Eye (tissue), 1 donor: ENCODE measurements at regions not wholly inside any gene's neighbourhood (a gene's known extent, or its start where the extent isn't known, plus 50 kb on each side); places are given as distances from the start of the nearest gene placed in this dataset.

Experiments used
- DNase-seq: peaks from one replicate; pipeline ENCODE4 v3.0.0-alpha.2; 2015

DNA sequence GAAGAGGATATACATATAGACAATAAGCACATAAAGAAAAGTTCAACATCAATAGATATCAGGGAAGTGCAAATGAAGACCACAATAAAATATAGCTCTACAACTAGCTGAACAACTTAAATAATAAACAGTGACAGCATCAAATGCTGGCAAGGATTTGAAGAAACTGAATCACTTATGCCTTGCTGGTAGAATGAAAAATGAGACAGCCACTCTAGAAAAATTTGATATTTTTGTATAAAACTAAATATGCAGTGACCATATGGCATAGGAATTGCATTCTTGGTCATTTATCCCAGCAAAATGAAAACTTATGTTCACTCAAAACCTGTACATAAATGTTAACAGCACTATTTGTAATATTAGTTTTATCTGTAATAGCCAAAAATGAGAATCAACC is 1102.0 kb downstream of the C4orf33 start:
- no peak for DNase-seq

GRCh38 chr4:130203571-130203970 is 1107.6 kb downstream of the C4orf33 start:
- no peak for DNase-seq

DNA sequence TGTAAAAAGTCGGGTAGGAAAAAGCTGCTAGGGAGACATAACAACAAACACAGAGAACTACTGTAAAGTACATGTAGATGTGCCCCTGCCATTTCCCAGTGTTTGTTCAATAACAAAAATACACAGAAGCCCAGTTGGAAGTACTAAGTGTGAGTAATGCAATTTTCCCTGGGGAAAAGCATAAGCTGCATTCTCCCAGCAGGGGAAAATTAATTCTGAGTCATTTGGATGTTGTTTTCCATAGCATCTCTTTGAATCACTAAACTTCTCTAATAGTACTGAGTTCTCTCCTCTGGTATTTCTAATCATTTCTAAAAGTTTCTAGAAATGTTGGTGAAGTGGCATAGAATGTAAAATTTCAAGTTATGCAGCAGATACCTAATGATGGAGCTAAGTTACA is 1114.9 kb downstream of the C4orf33 start:
- DNase-seq = peak; percentile 8

- DNase-seq = no peak
These were observed 1118.3 kb downstream of the C4orf33 start for GRCh38 chr4:130214268-130214667.

GRCh38 chr4:130233377-130234047 is 1137.6 kb downstream of the C4orf33 start:
- DNase-seq = no peak

GRCh38 chr4:130238121-130238520 is 1142.2 kb downstream of the C4orf33 start:
- no peak for DNase-seq

DNA sequence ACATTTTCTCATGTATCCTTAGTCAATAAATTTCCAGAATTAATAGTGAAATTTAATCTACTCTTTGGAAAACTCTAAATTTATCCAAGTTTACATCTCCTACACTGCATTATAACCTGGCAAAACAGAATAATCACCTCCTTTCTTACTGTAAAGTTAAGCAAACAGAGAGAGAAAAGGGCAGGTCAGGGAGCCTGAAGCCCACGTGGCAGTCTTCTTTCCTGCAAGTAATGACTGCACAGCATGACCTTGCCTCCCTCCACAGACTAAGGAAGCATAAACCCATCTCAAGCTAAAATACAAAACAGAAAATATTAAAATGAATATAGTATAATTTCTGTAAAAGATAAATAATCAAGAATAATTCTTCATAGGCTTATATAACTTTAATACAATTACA is 1153.0 kb downstream of the C4orf33 start:
- DNase-seq = no peak

DNA sequence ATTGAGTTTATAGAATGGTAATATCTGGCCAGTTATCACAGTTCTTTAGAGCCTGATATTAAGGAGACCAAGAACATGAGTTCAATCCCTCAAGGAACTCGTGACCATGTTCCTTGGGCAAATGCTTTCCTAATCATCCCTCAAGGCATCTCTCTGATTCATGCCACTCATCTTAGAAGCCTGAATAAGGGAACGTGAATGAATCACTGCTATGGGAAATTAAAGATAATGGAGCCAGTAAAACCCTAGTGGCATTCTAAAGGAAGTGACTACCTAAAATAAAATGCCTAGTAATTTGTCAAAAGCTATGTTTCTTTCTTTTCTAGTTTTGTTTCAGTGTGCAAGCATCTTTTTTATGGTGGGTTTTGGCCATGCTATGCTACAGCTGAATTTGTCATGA is 1161.3 kb downstream of the C4orf33 start:
- peak; percentile 7 for DNase-seq

- DNase-seq = no peak
These were observed 1170.9 kb downstream of the C4orf33 start for GRCh38 chr4:130266814-130267213.

DNA sequence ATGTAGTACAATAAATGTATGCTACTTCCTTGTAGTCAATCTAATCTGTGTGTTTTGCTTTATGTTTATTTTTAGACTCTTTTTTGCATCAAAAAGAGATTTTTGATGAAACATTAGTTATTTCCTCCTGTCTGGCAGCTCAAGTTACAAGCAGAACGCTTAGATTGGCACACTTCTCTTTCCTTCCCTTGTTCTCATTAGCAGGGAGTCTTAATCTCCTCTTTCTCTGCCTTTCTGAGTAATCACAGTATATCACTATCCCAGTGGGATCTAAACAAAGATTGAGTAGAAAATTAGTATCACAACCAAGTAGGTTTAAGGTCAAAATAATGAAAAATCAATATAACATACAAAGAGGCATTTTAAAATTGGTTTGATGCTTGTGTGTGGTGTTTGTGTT is 1192.6 kb downstream of the C4orf33 start:
- no peak for DNase-seq

DNA sequence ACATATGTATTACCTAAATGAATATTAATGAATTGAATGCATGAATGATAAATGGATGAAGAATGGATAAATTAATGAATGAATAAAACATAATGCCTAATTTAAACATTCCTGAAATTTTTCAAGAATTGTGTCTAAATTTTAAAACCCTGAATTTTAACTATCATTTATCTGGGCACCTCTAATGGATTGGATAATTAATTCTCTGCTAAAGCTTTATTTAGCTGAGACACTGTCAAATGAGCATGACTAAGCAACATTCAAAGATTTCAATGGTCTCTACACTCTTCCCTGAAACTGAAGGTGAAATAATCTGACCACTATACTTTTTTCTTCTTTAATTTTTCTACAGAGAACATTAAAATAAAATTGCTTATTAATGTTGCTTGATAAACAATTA is 1197.7 kb downstream of the C4orf33 start:
- no peak for DNase-seq

DNA sequence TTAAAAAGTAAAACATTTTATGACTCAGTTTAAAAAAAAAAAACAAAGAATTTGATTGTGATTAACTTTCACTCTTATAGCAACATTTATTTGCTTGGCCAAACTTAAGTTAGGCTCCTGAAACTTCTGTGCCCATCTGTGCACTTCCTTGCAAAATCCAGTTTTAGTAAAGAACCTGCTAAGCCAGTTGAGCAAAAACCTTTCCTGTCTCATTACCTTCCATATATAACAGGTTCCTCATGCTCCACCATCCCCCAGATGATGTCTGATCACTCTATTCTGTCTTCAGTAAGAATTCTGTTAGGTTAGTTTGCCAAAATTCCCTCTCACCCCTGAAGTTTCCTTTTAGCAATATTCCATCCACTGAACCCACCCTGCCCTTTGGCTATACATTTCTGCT is 1200.5 kb downstream of the C4orf33 start:
- DNase-seq = no peak

GRCh38 chr4:130306566-130306965 is 1210.6 kb downstream of the C4orf33 start:
- no peak for DNase-seq

- DNase-seq = no peak
These were observed 1213.3 kb downstream of the C4orf33 start for GRCh38 chr4:130309221-130309620.

- no peak for DNase-seq
These were observed 1226.5 kb downstream of the C4orf33 start for GRCh38 chr4:130322439-130322838.

GRCh38 chr4:130329036-130329435 is 1233.1 kb downstream of the C4orf33 start:
- DNase-seq = peak; percentile 6

DNA sequence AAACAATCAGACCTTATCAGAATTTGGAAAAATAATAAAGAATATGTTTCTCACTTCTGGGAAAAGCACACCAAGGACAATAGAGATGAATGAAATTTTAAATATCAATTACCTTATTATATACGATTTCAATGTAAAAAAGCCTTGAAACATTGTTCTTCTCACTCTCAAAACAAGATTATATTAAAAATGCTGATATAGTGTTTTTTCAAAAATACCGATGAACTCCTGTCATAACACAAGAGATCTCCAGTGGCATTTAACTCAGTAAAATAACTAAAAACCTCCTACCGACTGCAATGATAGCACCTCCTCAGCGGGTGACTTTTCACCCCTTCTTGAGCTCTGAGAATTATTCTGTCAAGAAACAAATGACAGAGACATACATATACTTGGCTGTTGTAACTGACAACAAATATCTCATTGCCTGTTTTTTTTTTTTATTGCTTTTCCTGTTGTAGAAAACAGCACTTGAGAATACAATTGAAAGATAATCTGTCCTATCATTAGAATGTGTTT is 1237.3 kb downstream of the C4orf33 start:
- no peak for DNase-seq

DNA sequence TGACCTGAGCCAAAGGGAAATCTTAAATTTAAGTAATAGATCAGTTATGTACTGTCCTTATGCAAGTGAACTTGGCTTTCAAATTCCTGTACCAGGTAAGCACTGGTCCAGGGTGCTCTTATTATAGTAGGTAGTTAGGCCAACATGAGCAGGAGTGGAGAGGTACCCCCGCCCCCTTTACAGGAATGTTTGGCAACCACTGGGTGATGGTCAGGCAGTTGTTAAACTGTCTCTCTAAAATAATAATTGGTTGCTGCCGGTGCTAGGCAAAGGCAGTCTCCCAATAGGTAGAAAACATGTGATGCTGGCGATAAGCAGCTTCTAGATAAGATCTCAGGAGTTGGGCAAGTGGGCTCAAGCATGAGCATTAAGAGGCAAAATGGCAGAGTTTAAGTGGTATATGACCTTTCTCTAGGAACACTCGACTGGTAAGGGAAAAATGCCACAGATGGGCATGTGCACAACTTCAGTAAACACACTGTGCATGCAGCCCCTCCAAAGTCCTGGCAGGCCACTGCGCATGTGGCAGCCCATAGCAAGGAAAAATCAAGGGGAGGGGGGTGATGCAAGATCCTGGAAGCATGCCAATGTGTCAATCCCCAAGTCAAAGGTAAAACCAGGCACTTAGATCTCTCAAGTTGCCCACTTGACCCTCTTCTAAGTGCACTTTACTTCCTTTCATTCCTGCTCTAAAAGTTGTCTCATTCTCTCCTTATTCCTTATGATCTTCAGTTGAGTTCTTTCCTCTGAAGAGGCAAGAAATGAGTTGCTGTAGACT is 1239.7 kb downstream of the C4orf33 start:
- DNase-seq = no peak

DNA sequence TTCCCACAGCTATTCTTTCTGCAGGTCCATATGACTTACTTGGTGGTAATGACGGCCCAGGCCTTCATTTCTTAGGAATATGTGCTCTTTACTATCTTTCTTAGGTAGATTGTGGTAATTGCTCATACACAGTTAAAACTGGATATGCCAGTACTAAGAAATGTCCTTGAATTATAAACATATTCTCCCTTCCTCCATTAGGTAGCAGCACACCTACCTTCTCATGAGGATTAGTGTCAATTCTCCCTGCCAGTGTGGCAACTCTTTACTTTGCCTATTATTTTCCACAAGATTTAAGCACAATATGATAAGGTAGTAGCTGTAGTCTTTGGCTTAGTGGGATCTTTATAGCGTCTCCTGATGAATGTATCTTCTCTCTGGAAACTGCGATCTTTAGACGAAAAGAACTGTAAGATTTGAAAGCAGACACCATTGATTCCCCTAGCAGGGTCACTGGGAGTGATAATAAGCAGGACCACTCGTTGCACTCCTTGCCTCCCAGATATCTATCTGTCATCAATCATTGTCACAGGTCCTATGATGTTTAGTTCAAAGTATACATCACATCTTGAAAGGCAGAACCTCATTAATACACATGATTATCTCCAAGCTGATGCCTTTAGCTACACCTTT is 1240.7 kb downstream of the C4orf33 start:
- DNase-seq = peak; percentile 18

DNA sequence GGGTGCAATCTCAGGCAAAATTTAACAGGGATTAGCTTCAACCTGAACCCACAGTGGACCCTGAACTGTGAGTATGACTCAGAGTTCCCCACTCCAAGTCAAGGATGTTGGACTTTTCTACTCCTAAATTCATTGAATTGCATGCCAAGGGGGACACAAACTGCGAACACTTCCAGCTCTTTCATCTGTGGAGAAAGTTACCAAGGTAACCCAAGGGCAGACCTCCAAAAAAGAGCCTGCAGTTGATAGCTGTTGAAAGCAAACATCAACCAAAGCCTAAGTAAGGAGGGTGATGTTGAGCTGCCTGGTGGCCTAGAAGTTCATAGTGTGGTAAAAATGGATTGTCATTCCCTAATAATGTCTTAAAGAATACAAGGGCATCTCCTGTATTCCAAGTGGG is 1242.9 kb downstream of the C4orf33 start:
- DNase-seq = no peak

GRCh38 chr4:130349745-130350144 is 1253.8 kb downstream of the C4orf33 start:
- DNase-seq = no peak

DNA sequence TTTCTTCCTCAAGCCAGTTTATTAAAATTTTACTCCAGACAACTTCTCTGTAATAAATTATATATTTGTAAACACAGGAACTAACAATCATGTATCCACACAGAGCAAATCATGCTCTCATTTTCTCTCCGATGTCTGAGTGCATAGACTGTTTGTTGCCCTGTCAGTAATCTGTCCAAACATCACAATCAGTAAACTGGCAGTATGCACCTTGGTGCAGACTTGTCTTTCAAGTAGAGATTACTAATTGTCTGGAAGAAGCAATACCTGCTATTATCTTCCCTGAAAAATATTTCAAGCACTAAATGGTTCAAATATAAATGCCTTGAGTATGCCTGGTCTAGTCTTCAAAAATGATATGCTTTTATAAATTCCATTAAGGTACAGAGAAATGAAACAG is 1260.9 kb downstream of the C4orf33 start:
- DNase-seq = no peak

DNA sequence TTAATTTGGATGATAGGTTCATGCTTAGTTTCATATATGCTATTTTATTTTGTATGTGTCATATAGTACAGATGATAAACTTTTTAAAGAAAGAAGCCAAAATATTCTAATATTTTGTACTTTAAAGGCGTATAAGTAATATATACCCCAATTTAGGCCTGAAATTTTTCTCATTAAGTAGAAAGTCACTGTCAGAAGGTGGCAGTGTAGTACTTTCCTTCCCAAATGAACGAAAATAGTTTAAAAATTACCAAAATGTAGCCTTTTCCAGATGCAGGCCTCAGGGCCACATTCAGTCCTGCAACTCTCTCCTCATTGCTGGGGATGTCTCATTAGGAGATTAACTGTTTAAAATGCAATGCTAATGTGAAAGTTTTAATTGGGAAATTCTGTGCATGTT is 1263.6 kb downstream of the C4orf33 start:
- peak; percentile 36 for DNase-seq

DNA sequence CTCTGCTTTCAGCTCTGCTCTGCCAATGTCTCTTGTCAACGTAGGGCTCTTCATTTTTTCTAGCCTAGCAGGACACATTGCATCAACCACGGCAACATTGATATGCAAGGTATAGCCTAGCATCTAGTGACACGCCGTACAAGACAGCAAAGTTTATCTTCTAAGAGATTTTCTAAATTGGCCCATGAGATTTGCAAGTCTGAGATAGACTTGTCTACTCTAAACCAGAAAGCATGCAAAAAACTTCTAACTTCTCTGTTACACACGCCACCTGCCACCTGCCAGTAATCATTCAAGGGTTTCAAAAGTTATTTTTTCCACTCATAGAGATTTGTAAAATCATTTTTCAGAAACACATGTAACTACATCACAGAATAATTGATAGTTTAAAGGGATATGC is 1265.7 kb downstream of the C4orf33 start:
- DNase-seq = no peak
